ENCODE measurements at regions not wholly inside any gene's neighbourhood (a gene's known extent, or its start where the extent isn't known, plus 50 kb on each side); places are given as distances from the start of the nearest gene placed in this dataset.

DNA sequence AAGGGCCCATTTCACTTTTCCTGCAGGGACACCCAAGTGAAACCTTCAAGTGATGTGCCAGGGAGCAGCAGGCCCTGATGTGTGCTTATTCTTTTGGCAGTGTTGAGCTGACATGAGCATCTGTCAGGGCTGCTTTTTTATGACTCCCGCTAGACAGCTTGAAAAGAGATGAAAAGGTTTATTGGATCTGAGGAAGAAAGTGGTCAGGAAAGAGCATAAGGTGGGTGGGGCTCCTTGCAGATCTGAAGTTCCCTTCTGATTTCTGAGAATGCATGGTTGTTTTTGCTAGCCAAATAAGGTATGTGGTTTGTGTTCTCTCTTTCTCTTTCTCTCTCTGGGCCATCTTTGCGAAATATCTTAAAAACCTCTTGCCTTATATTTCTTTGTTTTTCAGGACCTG lies 316.1 kb downstream of the DMRT2 start:
- TF ChIP-seq, protein P1, sequence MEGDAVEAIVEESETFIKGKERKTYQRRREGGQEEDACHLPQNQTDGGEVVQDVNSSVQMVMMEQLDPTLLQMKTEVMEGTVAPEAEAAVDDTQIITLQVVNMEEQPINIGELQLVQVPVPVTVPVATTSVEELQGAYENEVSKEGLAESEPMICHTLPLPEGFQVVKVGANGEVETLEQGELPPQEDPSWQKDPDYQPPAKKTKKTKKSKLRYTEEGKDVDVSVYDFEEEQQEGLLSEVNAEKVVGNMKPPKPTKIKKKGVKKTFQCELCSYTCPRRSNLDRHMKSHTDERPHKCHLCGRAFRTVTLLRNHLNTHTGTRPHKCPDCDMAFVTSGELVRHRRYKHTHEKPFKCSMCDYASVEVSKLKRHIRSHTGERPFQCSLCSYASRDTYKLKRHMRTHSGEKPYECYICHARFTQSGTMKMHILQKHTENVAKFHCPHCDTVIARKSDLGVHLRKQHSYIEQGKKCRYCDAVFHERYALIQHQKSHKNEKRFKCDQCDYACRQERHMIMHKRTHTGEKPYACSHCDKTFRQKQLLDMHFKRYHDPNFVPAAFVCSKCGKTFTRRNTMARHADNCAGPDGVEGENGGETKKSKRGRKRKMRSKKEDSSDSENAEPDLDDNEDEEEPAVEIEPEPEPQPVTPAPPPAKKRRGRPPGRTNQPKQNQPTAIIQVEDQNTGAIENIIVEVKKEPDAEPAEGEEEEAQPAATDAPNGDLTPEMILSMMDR (IDR thresholded peaks at IDR 0.05; ENCODE audit: insufficient read depth, low read length, poor library complexity, severe bottlenecking) = no peak
- TF ChIP-seq EZH2phosphoT487 (conservative IDR thresholded peaks at IDR 0.05; ENCODE audit: low read length) = no peak
